H9 (cell line): ENCODE measurements at regions not wholly inside any gene's neighbourhood (a gene's known extent, or its start where the extent isn't known, plus 50 kb on each side); places are given as distances from the start of the nearest gene placed in this dataset.
"Not testable (repeated sequence)": the region's sequence is repeated elsewhere in the genome, so short reads cannot be mapped to it uniquely, and the experiment has no call there.

ENCODE experiments used
- DNase-seq: peaks from one replicate; pipeline ENCODE4 v3.0.0-alpha.2; 2017
- H2AFZ ChIP-seq: one replicate; pipeline ENCODE4 v1.6.1; 2013; ENCODE audit warnings: mild to moderate bottlenecking, low read length, control low read depth, moderate library complexity
- H2AK5ac ChIP-seq: 2 replicates; pipeline ENCODE4 v1.6.1; 2013; ENCODE audit warnings: low read length, control low read depth, mixed read lengths; ENCODE audit not compliant: insufficient read length
- H2BK120ac ChIP-seq: one replicate; pipeline ENCODE4 v1.6.1; 2013; ENCODE audit warnings: low read depth, mild to moderate bottlenecking, low read length, control low read depth, inconsistent platforms; ENCODE audit not compliant: poor library complexity, severe bottlenecking
- H2BK12ac ChIP-seq: 2 replicates; pipeline ENCODE4 v1.6.1; 2013; ENCODE audit warnings: low read length, control low read depth, mixed read lengths, low read depth; ENCODE audit not compliant: insufficient read length
- H2BK15ac ChIP-seq: 2 replicates; pipeline ENCODE4 v1.6.1; 2013; ENCODE audit warnings: low read depth, low read length, control low read depth
- H2BK20ac ChIP-seq: one replicate; pipeline ENCODE4 v1.6.1; 2013; ENCODE audit warnings: low read depth, mild to moderate bottlenecking, low read length, control low read depth, inconsistent platforms; ENCODE audit not compliant: poor library complexity, severe bottlenecking
- H2BK5ac ChIP-seq: 2 replicates; pipeline ENCODE4 v1.6.1; 2013; ENCODE audit warnings: low read length, control low read depth, mixed read lengths; ENCODE audit not compliant: insufficient read length
- H3K14ac ChIP-seq: 2 replicates; pipeline ENCODE4 v1.6.1; 2013; ENCODE audit warnings: low read length, control low read depth; ENCODE audit not compliant: insufficient read depth
- H3K18ac ChIP-seq: 2 replicates; pipeline ENCODE4 v1.6.1; 2013; ENCODE audit warnings: low read depth, mild to moderate bottlenecking, mixed read lengths, low read length, control low read depth; ENCODE audit not compliant: insufficient read length
- H3K23ac ChIP-seq: 2 replicates; pipeline ENCODE4 v1.6.1; 2013; ENCODE audit warnings: low read length, control low read depth, mixed read lengths, low read depth; ENCODE audit not compliant: insufficient read length
- H3K23me2 ChIP-seq: 2 replicates; pipeline ENCODE4 v1.6.1; 2013; ENCODE audit warnings: low read depth, mild to moderate bottlenecking, mixed read lengths, low read length, control low read depth; ENCODE audit not compliant: insufficient read length, poor library complexity, severe bottlenecking
- H3K27ac ChIP-seq: 2 replicates; pipeline ENCODE4 v1.5.1; 2013; ENCODE audit warnings: low read length, control low read depth, mixed read lengths, low read depth; ENCODE audit not compliant: insufficient read length
- H3K27me3 ChIP-seq: 2 replicates; pipeline ENCODE4 v1.6.1; 2013; ENCODE audit warnings: low read length, control low read depth, inconsistent platforms; ENCODE audit not compliant: insufficient read depth
- H3K4ac ChIP-seq: 2 replicates; pipeline ENCODE4 v1.6.1; 2013; ENCODE audit warnings: low read depth, mild to moderate bottlenecking, control low read depth, inconsistent platforms, low read length, moderate library complexity
- H3K4me1 ChIP-seq: 2 replicates; pipeline ENCODE4 v1.6.1; 2013; ENCODE audit warnings: low read length, control low read depth, inconsistent platforms; ENCODE audit not compliant: insufficient read depth
- H3K4me2 ChIP-seq: 2 replicates; pipeline ENCODE4 v1.6.1; 2013; ENCODE audit warnings: low read length, control low read depth, mixed read lengths; ENCODE audit not compliant: insufficient read length, insufficient read depth
- H3K56ac ChIP-seq: 2 replicates; pipeline ENCODE4 v1.6.1; 2013; ENCODE audit warnings: low read depth, mild to moderate bottlenecking, mixed read lengths, low read length, control low read depth; ENCODE audit not compliant: insufficient read length
- H3K79me1 ChIP-seq: 2 replicates; pipeline ENCODE4 v1.6.1; 2013; ENCODE audit warnings: low read depth, mild to moderate bottlenecking, moderate library complexity, low read length, control low read depth, inconsistent platforms; ENCODE audit not compliant: insufficient read depth, poor library complexity, severe bottlenecking
- H3K79me2 ChIP-seq: 2 replicates; pipeline ENCODE4 v1.6.1; 2013; ENCODE audit warnings: low read length, control low read depth, inconsistent platforms; ENCODE audit not compliant: insufficient read depth
- H3K9ac ChIP-seq: 2 replicates; pipeline ENCODE4 v1.6.1; 2013; ENCODE audit warnings: low read length, control low read depth, mixed read lengths; ENCODE audit not compliant: insufficient read length; ENCODE audit errors: extremely low read depth
- H3K9me3 ChIP-seq: one replicate; pipeline ENCODE4 v1.6.1; 2013; ENCODE audit warnings: low read depth, low read length, inconsistent platforms; ENCODE audit not compliant: control insufficient read depth
- H3T11ph ChIP-seq: one replicate; pipeline ENCODE4 v1.6.1; 2013; ENCODE audit warnings: mild to moderate bottlenecking, low read length, control low read depth, inconsistent platforms
- H4K20me1 ChIP-seq: one replicate; pipeline ENCODE4 v1.6.1; 2013; ENCODE audit not compliant: control insufficient read depth, insufficient read length, insufficient read depth
- H4K5ac ChIP-seq: 2 replicates; pipeline ENCODE4 v1.6.1; 2013; ENCODE audit warnings: low read depth, mild to moderate bottlenecking, mixed read lengths, low read length, control low read depth; ENCODE audit not compliant: insufficient read length
- H4K8ac ChIP-seq: replicated peaks from 2 replicates; pipeline ENCODE4 v1.6.1; 2013; ENCODE audit warnings: low read length, control low read depth, mixed read lengths, low read depth; ENCODE audit not compliant: insufficient read length
- H4K91ac ChIP-seq: 2 replicates; pipeline ENCODE4 v1.6.1; 2013; ENCODE audit warnings: low read depth, mild to moderate bottlenecking, moderate library complexity, mixed read lengths, low read length, control low read depth; ENCODE audit not compliant: insufficient read length
- H3K27ac Mint-ChIP-seq, 3 experiments: 2 replicates in 2 of 3; 3 replicates in 1 of 3; pipeline ENCODE4 v1.8.0; 2020 to 2021; ENCODE audit warnings: mixed read lengths in 3 of 3, mild to moderate bottlenecking in 1 of 3, moderate library complexity in 1 of 3
- H3K27me3 Mint-ChIP-seq: 2 replicates; pipeline ENCODE4 v1.8.0; 2021; ENCODE audit warnings: low read depth, mild to moderate bottlenecking, moderate library complexity, mixed read lengths
- H3K36me3 Mint-ChIP-seq, 3 experiments: 2 replicates in 2 of 3; 3 replicates in 1 of 3; pipeline ENCODE4 v1.8.0; 2020 to 2021; ENCODE audit warnings: low read depth in 3 of 3, mixed read lengths in 3 of 3; ENCODE audit not compliant: insufficient read depth in 1 of 3
- H3K4me1 Mint-ChIP-seq, 2 experiments: 2 replicates each; pipeline ENCODE4 v1.8.0; 2020; ENCODE audit warnings: mixed read lengths in 2 of 2
- H3K4me3 Mint-ChIP-seq, 2 experiments: 2 replicates in 1 of 2; 3 replicates in 1 of 2; pipeline ENCODE4 v1.8.0; 2020 to 2021; ENCODE audit warnings: mild to moderate bottlenecking in 2 of 2, mixed read lengths in 2 of 2, moderate library complexity in 1 of 2
- H3K9me3 Mint-ChIP-seq, 2 experiments: 2 replicates in 1 of 2; 3 replicates in 1 of 2; pipeline ENCODE4 v1.8.0; 2020; ENCODE audit warnings: mild to moderate bottlenecking in 2 of 2, mixed read lengths in 2 of 2, moderate library complexity in 1 of 2
- CTCF ChIP-seq: fragments of 200-600 bp; sonication (generic); conservative IDR thresholded peaks from 3 replicates; pipeline ENCODE4 v1.8.0; 2021; ENCODE audit warnings: antibody characterized with exemption, mild to moderate bottlenecking
- WGBS: extraction: QIAGEN DNeasy Blood & Tissue Kit; methylation state at CpG from one replicate; pipeline ENCODE4 v1.1.7; 2013; ENCODE audit warnings: missing lambda C conversion rate, low lambda C conversion rate, mixed read lengths; ENCODE audit not compliant: insufficient read length; ENCODE audit errors: extremely low coverage; 5-methylcytosine and 5-hydroxymethylcytosine counted together

GRCh38 chr20:48034751-48035150 is 249.5 kb upstream of the SULF2 start:
- Histone ChIP-seq H3K23me2 (no peaks in the 10 kb centered on the region), H2BK120ac (no peak overlapping the region), H3K23ac (no peak overlapping the region), H3K18ac (no peak overlapping the region), H3K56ac (no peak overlapping the region), H2AK5ac (no peak overlapping the region), H3K27me3 (no peaks in the 10 kb centered on the region), H4K20me1 (no peaks in the 10 kb centered on the region), H3K79me2 (no peaks in the 10 kb centered on the region), H4K91ac (no peak overlapping the region), H2BK15ac (no peak overlapping the region), H4K5ac (no peak overlapping the region), H3K4me2 (no peak overlapping the region), H3K4ac (no peak overlapping the region), H2AFZ (no peak overlapping the region), H2BK12ac (no peak overlapping the region), H2BK5ac (no peak overlapping the region), H3K9me3 (no peaks in the 10 kb centered on the region), H3K4me1 (no peaks in the 10 kb centered on the region), H3K14ac (no peak overlapping the region), H2BK20ac (no peak overlapping the region), H3K27ac (no peak overlapping the region), H3K79me1 (no peaks in the 10 kb centered on the region), H3T11ph (no peak overlapping the region), H4K8ac (no peak overlapping the region), H3K9ac (no peak overlapping the region)
- Mint-ChIP-seq H3K36me3 (no peaks in the 10 kb centered on the region; a peak in 1 of 7 replicates), H3K9me3 (peaks cover 2 to 6% of the 10 kb centered on the region in 2 experiments; a peak in 3 of 5 replicates), H3K4me3 (no peak overlapping the region), H3K27ac (peak overlapping the region in 2 of 3 experiments; percentile 39 to 86; a peak in 3 of 7 replicates), H3K27me3 (0 out of 2 replicates have a peak, but pooled peaks cover 1% of the 10 kb centered on the region), H3K4me1 (peaks cover 4 to 6% of the 10 kb centered on the region in 2 experiments; a peak in 3 of 4 replicates)
- TF ChIP-seq CTCF, result no peak
- WGBS, result no CpG with 5 or more reads among the region's 6 CpGs
- DNase-seq, result no peak

- not testable (repeated sequence) for H3K79me1 ChIP-seq, H3K56ac ChIP-seq, H2BK20ac ChIP-seq, H3K23me2 ChIP-seq, H3K9me3 Mint-ChIP-seq, H3K4me1 Mint-ChIP-seq, H2AK5ac ChIP-seq, H3K4me2 ChIP-seq, H3K27ac ChIP-seq, H2BK5ac ChIP-seq, H3K23ac ChIP-seq, H3T11ph ChIP-seq, H3K18ac ChIP-seq, H2AFZ ChIP-seq, H3K79me2 ChIP-seq, H4K20me1 ChIP-seq, H3K9me3 ChIP-seq, H4K91ac ChIP-seq, H2BK12ac ChIP-seq, H2BK15ac ChIP-seq, H3K27ac Mint-ChIP-seq, H2BK120ac ChIP-seq, H4K8ac ChIP-seq, H3K36me3 Mint-ChIP-seq, H4K5ac ChIP-seq, H3K4me1 ChIP-seq, DNase-seq, H3K14ac ChIP-seq, H3K4ac ChIP-seq, H3K9ac ChIP-seq, H3K4me3 Mint-ChIP-seq, H3K27me3 Mint-ChIP-seq, H3K27me3 ChIP-seq
- WGBS, result no CpG with 5 or more reads among the region's 8 CpGs
Observed at GRCh38 chr20:48033005-48033404, 247.7 kb upstream of the SULF2 start.
